HCT116 (cell line): ENCODE measurements at regions not wholly inside any gene's neighbourhood (a gene's known extent, or its start where the extent isn't known, plus 50 kb on each side); places are given as distances from the start of the nearest gene placed in this dataset.

Experiments
- ATAC-seq: fragments of 200-7000 bp; cut with Tn5 transposase; 2 replicates; pipeline ENCODE4 v1.9.1; 2020; ENCODE audit warnings: mild to moderate bottlenecking, moderate library complexity
- BruUV-seq: library from RNA; stranded (reverse); fragments of 400-500 nt; replicated peaks from 2 replicates; lab custom pipeline; 2021; lab: Mats Ljungman, UMichigan
- CTCF ChIA-PET: fragments of 300-600 bp; sonication (Branson Sonifier 250); formaldehyde crosslinking; loops from one replicate; lab custom pipeline; 2021; ENCODE audit warnings: antibody characterized with exemption; lab: Charles Lee
- POLR2A ChIA-PET: fragments of 300-600, 350-600 bp; sonication (Branson Sonifier 250); formaldehyde crosslinking; loops from one replicate; lab custom pipeline; 2021; ENCODE audit warnings: antibody characterized with exemption; lab: Charles Lee
- RAD21 ChIA-PET, 2 experiments: fragments of 300-600 bp; sonication (Branson Sonifier 250); formaldehyde crosslinking; loops; one replicate each; lab custom pipeline; 2023; ENCODE audit warnings: low total read pairs in 2 of 2; ENCODE audit not compliant: uncharacterized antibody in 2 of 2, unreplicated experiment in 2 of 2, low non-redundant PET in 1 of 2; lab: Charles Lee
- DNase-seq: peaks from one replicate; pipeline ENCODE4 v3.0.0-alpha.2; 2010; ENCODE audit warnings: low read depth, low spot score
- H2AFZ ChIP-seq: fragments of 200-600 bp; shearing (Covaris generic), sonication (generic); 2 replicates; pipeline ENCODE4 v1.6.1; 2017; ENCODE audit warnings: low read depth, mixed run types, mixed read lengths, antibody characterized with exemption, low read length; ENCODE audit not compliant: poor library complexity, severe bottlenecking
- H3K27ac ChIP-seq: 2 replicates; pipeline ENCODE4 v1.5.1; 2012; ENCODE audit warnings: low read depth, low read length
- H3K27me3 ChIP-seq: fragments of 200-600 bp; sonication (generic); 2 replicates; pipeline ENCODE4 v1.6.1; 2016; ENCODE audit warnings: mixed run types, low read length, mixed read lengths; ENCODE audit not compliant: insufficient read depth
- H3K36me3 ChIP-seq, 2 experiments: fragments of 200-500 bp in 1 of 2; fragments of 200-600 bp in 1 of 2; sonication (Bioruptor generic) in 1 of 2; sonication (generic) in 1 of 2; 2 replicates each; pipeline versions ENCODE4 v1.5.1 to v1.6.1; 2014 to 2016; ENCODE audit warnings: low read length in 2 of 2, inconsistent platforms in 1 of 2, mixed read lengths in 1 of 2, mixed run types in 1 of 2; ENCODE audit not compliant: insufficient read depth in 2 of 2, control insufficient read depth in 1 of 2
- H3K4me1 ChIP-seq, 2 experiments: fragments of 200-600 bp in 1 of 2; sonication (generic) in 1 of 2; 2 replicates each; pipeline versions ENCODE4 v1.5.1 to v1.6.1; 2012 to 2017; ENCODE audit warnings: low read length in 2 of 2, inconsistent platforms in 1 of 2, mild to moderate bottlenecking in 1 of 2, mixed read lengths in 1 of 2, mixed run types in 1 of 2, moderate library complexity in 1 of 2; ENCODE audit not compliant: insufficient read depth in 2 of 2, control insufficient read depth in 1 of 2
- H3K4me2 ChIP-seq: fragments of 200-600 bp; sonication (generic); 2 replicates; pipeline ENCODE4 v1.6.1; 2017; ENCODE audit warnings: mixed run types, low read length, mixed read lengths
- H3K4me3 ChIP-seq, 2 experiments: fragments of 200-600 bp in 1 of 2; sonication (generic) in 1 of 2; replicated peaks in 1 of 2; 2 replicates each; pipeline ENCODE4 v1.5.1; 2011 to 2016; ENCODE audit warnings: low read length in 2 of 2, control low read depth in 1 of 2, low read depth in 1 of 2, mild to moderate bottlenecking in 1 of 2, mixed read lengths in 1 of 2, mixed run types in 1 of 2
- H3K79me2 ChIP-seq: fragments of 200-600 bp; sonication (generic); 2 replicates; pipeline ENCODE4 v1.6.1; 2017; ENCODE audit warnings: mild to moderate bottlenecking, mixed run types, low read length, moderate library complexity, mixed read lengths; ENCODE audit not compliant: insufficient read depth
- H3K9ac ChIP-seq: fragments of 200-600 bp; sonication (generic); 2 replicates; pipeline ENCODE4 v1.6.1; 2016; ENCODE audit warnings: low read length, mixed read lengths
- H3K9me2 ChIP-seq: fragments of 200-600 bp; sonication (generic), shearing (Covaris generic); 2 replicates; pipeline ENCODE4 v1.6.1; 2017; ENCODE audit warnings: mixed run types, mild to moderate bottlenecking, moderate library complexity; ENCODE audit not compliant: insufficient read depth
- H3K9me3 ChIP-seq, 2 experiments: fragments of 200-500 bp in 1 of 2; fragments of 200-600 bp in 1 of 2; sonication (Bioruptor generic) in 1 of 2; sonication (generic) in 1 of 2; 2 replicates each; pipeline ENCODE4 v1.6.1; 2014 to 2017; ENCODE audit warnings: low read length in 2 of 2, mixed read lengths in 2 of 2, inconsistent platforms in 1 of 2, low read depth in 1 of 2, mild to moderate bottlenecking in 1 of 2, mixed run types in 1 of 2, moderate library complexity in 1 of 2; ENCODE audit not compliant: control insufficient read depth in 1 of 2, insufficient read depth in 1 of 2
- H4K20me1 ChIP-seq: fragments of 200-600 bp; sonication (generic), shearing (Covaris generic); 2 replicates; pipeline ENCODE4 v1.6.1; 2017; ENCODE audit warnings: mixed run types, mild to moderate bottlenecking, moderate library complexity; ENCODE audit not compliant: insufficient read depth
- CBX3 ChIP-seq: IDR thresholded peaks from 2 replicates; pipeline ENCODE4 v1.6.1; 2012; ENCODE audit warnings: low read depth
- CEBPB ChIP-seq: IDR thresholded peaks from 2 replicates; pipeline ENCODE4 v1.6.1; 2012; ENCODE audit warnings: low read depth
- EGR1 ChIP-seq: IDR thresholded peaks from 2 replicates; pipeline ENCODE4 v1.6.1; 2012; ENCODE audit warnings: low read depth
- ELF1 ChIP-seq: IDR thresholded peaks from 2 replicates; pipeline ENCODE4 v1.6.1; 2012; ENCODE audit warnings: low read depth, borderline replicate concordance
- EZH2 ChIP-seq: fragments of 200-600 bp; sonication (generic); IDR thresholded peaks from 2 replicates; pipeline ENCODE4 v1.6.1; 2017; ENCODE audit warnings: antibody characterized with exemption, mixed run types
- EZH2phosphoT487 ChIP-seq: fragments of 200-600 bp; IDR thresholded peaks from 2 replicates; pipeline ENCODE4 v1.6.1; 2018; ENCODE audit warnings: antibody characterized with exemption, borderline replicate concordance
- FOSL1 ChIP-seq: IDR thresholded peaks from 2 replicates; pipeline ENCODE4 v1.6.1; 2012; ENCODE audit warnings: low read depth
- POLR2A ChIP-seq: IDR thresholded peaks from 2 replicates; pipeline ENCODE4 v1.7.0; 2011; ENCODE audit warnings: borderline replicate concordance; ENCODE audit not compliant: insufficient read depth, insufficient read length; ENCODE audit errors: extremely low read depth
- POLR2AphosphoS5 ChIP-seq: IDR thresholded peaks from 2 replicates; pipeline ENCODE4 v1.6.1; 2011; ENCODE audit warnings: mild to moderate bottlenecking, low read depth, low read length, moderate library complexity
- RAD21 ChIP-seq: IDR thresholded peaks from 2 replicates; pipeline ENCODE4 v1.6.1; 2012; ENCODE audit warnings: low read depth, mild to moderate bottlenecking
- SIN3A ChIP-seq: IDR thresholded peaks from 2 replicates; pipeline ENCODE4 v1.6.1; 2012; ENCODE audit warnings: low read depth
- SP1 ChIP-seq: IDR thresholded peaks from 2 replicates; pipeline ENCODE4 v1.6.1; 2012; ENCODE audit warnings: low read depth
- SRF ChIP-seq: IDR thresholded peaks from 2 replicates; pipeline ENCODE4 v1.6.1; 2012; ENCODE audit warnings: low read depth
- TCF7L2 ChIP-seq: IDR thresholded peaks from 2 replicates; pipeline ENCODE4 v1.7.0; 2011; ENCODE audit warnings: borderline replicate concordance, inconsistent platforms; ENCODE audit not compliant: insufficient read depth, insufficient read length; ENCODE audit errors: extremely low read depth
- YY1 ChIP-seq: IDR thresholded peaks from 2 replicates; pipeline ENCODE4 v1.6.1; 2011; ENCODE audit warnings: low read length, low read depth, moderate library complexity, mild to moderate bottlenecking; ENCODE audit not compliant: insufficient replicate concordance; ENCODE audit errors: extremely low read depth
- ZFX ChIP-seq: fragments of 450-650 bp; IDR thresholded peaks from 2 replicates; pipeline ENCODE4 v1.6.1; 2017
- intact Hi-C: fragments of 100-400 bp; cut with micrococcal nuclease; formaldehyde crosslinking; loops from 2 replicates; pipeline ENCODE4 v1.10.0; 2022
- TF ChIP-seq, protein P1 (sequence below): IDR thresholded peaks from 2 replicates; pipeline ENCODE4 v1.6.1; 2012; ENCODE audit warnings: low read depth
- TF ChIP-seq, protein P2 (sequence below): IDR thresholded peaks from 2 replicates; pipeline ENCODE4 v1.6.1; 2012
- TF ChIP-seq, protein P3 (sequence below): IDR thresholded peaks from 2 replicates; pipeline ENCODE4 v1.6.1; 2012

DNA sequence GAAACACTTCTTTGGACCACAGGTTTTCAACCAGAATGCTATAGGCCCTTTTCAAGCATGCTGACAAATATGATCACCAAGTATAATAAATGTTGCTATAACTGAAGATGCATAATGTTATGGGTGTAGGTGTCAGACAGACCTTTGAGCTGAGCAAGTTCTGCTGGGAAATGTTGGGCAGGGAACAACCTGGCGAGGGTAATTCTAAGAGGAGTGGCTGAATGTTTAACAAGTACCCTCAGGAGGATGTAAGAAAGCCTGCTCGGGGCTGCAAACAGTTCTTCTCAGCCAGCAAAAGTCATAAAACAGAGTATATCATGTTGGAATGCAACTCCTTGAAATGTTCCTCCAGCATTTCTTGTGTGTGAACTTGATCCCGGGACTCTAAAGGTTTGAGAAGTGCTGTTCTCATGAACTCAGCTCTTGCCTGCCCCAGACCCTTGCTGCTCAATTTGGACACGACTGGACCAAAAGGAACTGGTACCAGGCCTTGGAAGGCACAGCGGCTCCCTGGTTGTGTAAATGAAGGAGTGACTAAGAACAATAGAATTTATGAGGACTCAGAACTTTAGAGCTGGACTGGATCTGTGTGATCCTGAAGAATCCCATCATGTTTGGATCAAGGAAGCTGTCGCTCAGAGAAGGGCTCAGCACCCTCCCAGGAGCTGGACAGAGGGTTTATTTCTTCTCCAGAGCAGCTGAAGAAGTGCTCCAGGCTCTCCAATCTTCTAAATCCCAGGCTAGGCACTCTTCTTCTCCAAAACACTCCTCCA is 143.2 kb upstream of the ANK3 start:
- POLR2A ChIA-PET: no interaction called here
- H3K79me2 ChIP-seq: no peaks in the 10 kb centered on the region

More for the DNA sequence above, 143.2 kb upstream of the ANK3 start:
- Histone ChIP-seq H3K27ac (no peak overlapping the region), H3K9ac (no peak overlapping the region)
- intact Hi-C loops: no loop called here
- TF ChIP-seq, protein P1, sequence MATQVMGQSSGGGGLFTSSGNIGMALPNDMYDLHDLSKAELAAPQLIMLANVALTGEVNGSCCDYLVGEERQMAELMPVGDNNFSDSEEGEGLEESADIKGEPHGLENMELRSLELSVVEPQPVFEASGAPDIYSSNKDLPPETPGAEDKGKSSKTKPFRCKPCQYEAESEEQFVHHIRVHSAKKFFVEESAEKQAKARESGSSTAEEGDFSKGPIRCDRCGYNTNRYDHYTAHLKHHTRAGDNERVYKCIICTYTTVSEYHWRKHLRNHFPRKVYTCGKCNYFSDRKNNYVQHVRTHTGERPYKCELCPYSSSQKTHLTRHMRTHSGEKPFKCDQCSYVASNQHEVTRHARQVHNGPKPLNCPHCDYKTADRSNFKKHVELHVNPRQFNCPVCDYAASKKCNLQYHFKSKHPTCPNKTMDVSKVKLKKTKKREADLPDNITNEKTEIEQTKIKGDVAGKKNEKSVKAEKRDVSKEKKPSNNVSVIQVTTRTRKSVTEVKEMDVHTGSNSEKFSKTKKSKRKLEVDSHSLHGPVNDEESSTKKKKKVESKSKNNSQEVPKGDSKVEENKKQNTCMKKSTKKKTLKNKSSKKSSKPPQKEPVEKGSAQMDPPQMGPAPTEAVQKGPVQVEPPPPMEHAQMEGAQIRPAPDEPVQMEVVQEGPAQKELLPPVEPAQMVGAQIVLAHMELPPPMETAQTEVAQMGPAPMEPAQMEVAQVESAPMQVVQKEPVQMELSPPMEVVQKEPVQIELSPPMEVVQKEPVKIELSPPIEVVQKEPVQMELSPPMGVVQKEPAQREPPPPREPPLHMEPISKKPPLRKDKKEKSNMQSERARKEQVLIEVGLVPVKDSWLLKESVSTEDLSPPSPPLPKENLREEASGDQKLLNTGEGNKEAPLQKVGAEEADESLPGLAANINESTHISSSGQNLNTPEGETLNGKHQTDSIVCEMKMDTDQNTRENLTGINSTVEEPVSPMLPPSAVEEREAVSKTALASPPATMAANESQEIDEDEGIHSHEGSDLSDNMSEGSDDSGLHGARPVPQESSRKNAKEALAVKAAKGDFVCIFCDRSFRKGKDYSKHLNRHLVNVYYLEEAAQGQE: no peak
- TF ChIP-seq POLR2AphosphoS5 (no peak), EZH2phosphoT487 (no peak), SRF (no peak), ZFX (no peak), FOSL1 (no peak), CEBPB (no peak), RAD21 (no peak), SIN3A (no peak), ELF1 (no peak), POLR2A (no peak), CBX3 (no peak), TCF7L2 (no peak), EZH2 (no peak), YY1 (no peak), SP1 (no peak), EGR1 (no peak)
- TF ChIP-seq, protein P2, sequence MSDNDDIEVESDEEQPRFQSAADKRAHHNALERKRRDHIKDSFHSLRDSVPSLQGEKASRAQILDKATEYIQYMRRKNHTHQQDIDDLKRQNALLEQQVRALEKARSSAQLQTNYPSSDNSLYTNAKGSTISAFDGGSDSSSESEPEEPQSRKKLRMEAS: no peak
- TF ChIP-seq, protein P3, sequence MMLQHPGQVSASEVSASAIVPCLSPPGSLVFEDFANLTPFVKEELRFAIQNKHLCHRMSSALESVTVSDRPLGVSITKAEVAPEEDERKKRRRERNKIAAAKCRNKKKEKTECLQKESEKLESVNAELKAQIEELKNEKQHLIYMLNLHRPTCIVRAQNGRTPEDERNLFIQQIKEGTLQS: no peak
- TF ChIP-seq, all 23 proteins: peak for 0
- Histone ChIP-seq H3K4me3 (no peak overlapping the region), H3K9me2 (no peaks in the 10 kb centered on the region), H3K9me3 (no peaks in the 10 kb centered on the region), H3K27me3 (no peaks in the 10 kb centered on the region), H3K4me1 (peaks cover 7 to 19% of the 10 kb centered on the region in 2 experiments; a peak in 3 of 4 replicates), H3K36me3 (no peaks in the 10 kb centered on the region), H4K20me1 (no peaks in the 10 kb centered on the region), H2AFZ (no peak overlapping the region), H3K4me2 (no peak overlapping the region)
- ChIA-PET CTCF (no interaction called here), RAD21 (no interaction called here)
- DNase-seq: no peak
- BruUV-seq: no TSS peak
- no peak for ATAC-seq
